GM12878 (cell line): ENCODE measurements at regions not wholly inside any gene's neighbourhood (a gene's known extent, or its start where the extent isn't known, plus 50 kb on each side); places are given as distances from the start of the nearest gene placed in this dataset.

Experiments
- ATAC-seq: fragments of 200-7000 bp; cut with Tn5 transposase; 3 replicates; pipeline ENCODE4 v1.9.1; 2020; ENCODE audit warnings: mild to moderate bottlenecking, moderate library complexity
- BruUV-seq: library from RNA; stranded (reverse); fragments of 400-500 nt; replicated peaks from 2 replicates; lab custom pipeline; 2021; lab: Mats Ljungman, UMichigan
- CTCF ChIA-PET: fragments of 300-600 bp; sonication (Branson Sonifier 250); formaldehyde crosslinking; extraction: SDS; loops from one replicate; lab custom pipeline; 2021; ENCODE audit warnings: inconsistent platforms; lab: Yijun Ruan, JAX
- POLR2A ChIA-PET: fragments of 350-600 bp; formaldehyde crosslinking; extraction: SDS; loops from one replicate; lab custom pipeline; 2021; ENCODE audit warnings: inconsistent platforms; lab: Charles Lee
- RAD21 ChIA-PET: fragments of 300-600 bp; sonication (Branson Sonifier 250); formaldehyde crosslinking; loops from one replicate; lab custom pipeline; 2023; ENCODE audit warnings: antibody characterized with exemption; ENCODE audit not compliant: unreplicated experiment; lab: Charles Lee
- SMC1A ChIA-PET: fragments of 300-600 bp; sonication (Branson Sonifier 250); formaldehyde crosslinking; loops from one replicate; lab custom pipeline; 2023; ENCODE audit not compliant: unreplicated experiment, uncharacterized antibody; lab: Charles Lee
- DNase-seq: peaks from one replicate; pipeline ENCODE4 v3.0.0-alpha.2; 2011; ENCODE audit warnings: low read depth, low spot score
- FAIRE-seq: peaks from 3 replicates; lab custom pipeline; 2011; peaks lifted over from hg19 to GRCh38; lab: Jason Lieb, UNC
- H2AFZ ChIP-seq: 2 replicates; pipeline ENCODE4 v1.6.0; 2011; ENCODE audit warnings: low read depth, low read length, control low read depth; ENCODE audit not compliant: control insufficient read depth
- H3K27ac ChIP-seq: 2 replicates; pipeline ENCODE4 v1.5.1; 2011; ENCODE audit warnings: control low read depth; ENCODE audit not compliant: control insufficient read depth, insufficient read depth
- H3K27me3 ChIP-seq, 2 experiments: replicated peaks in 1 of 2; 2 replicates each; pipeline versions ENCODE4 v1.6.0 to v1.6.1; 2011; ENCODE audit warnings: low read length in 1 of 2; ENCODE audit not compliant: control insufficient read depth in 2 of 2, insufficient read depth in 2 of 2
- H3K36me3 ChIP-seq, 2 experiments: 2 replicates each; pipeline ENCODE4 v1.5.1; 2011; ENCODE audit warnings: low read length in 1 of 2; ENCODE audit not compliant: control insufficient read depth in 2 of 2, insufficient read depth in 2 of 2
- H3K4me1 ChIP-seq: 2 replicates; pipeline ENCODE4 v1.6.1; 2011; ENCODE audit warnings: mild to moderate bottlenecking, low read length, moderate library complexity, mixed read lengths; ENCODE audit not compliant: control insufficient read depth, insufficient read depth
- H3K4me2 ChIP-seq: 2 replicates; pipeline ENCODE4 v1.6.0; 2011; ENCODE audit warnings: control low read depth; ENCODE audit not compliant: control insufficient read depth, insufficient read depth
- H3K4me3 ChIP-seq: fragments of 200-600 bp; sonication (generic); 2 replicates; pipeline ENCODE4 v1.5.1; 2016
- H3K79me2 ChIP-seq: 2 replicates; pipeline ENCODE4 v1.6.0; 2011; ENCODE audit warnings: low read length; ENCODE audit not compliant: control insufficient read depth, insufficient read depth
- H3K9ac ChIP-seq: 2 replicates; pipeline ENCODE4 v1.8.0; 2011; ENCODE audit warnings: low read length, control low read depth, mixed read lengths; ENCODE audit not compliant: control insufficient read depth, insufficient read depth
- H3K9me3 ChIP-seq: replicated peaks from 3 replicates; pipeline ENCODE4 v1.5.1; 2011; ENCODE audit warnings: mild to moderate bottlenecking, low read length; ENCODE audit not compliant: control insufficient read depth, insufficient read depth
- H4K20me1 ChIP-seq: 2 replicates; pipeline ENCODE4 v1.6.0; 2011; ENCODE audit not compliant: control insufficient read depth, insufficient read depth
- DPF2 ChIP-seq: fragments of 450-650 bp; IDR thresholded peaks from 2 replicates; pipeline ENCODE4 v1.6.1; 2017; ENCODE audit warnings: mild to moderate bottlenecking
- ETV6 ChIP-seq, 2 experiments: fragments of 450-650 bp in 1 of 2; IDR thresholded peaks in 1 of 2; conservative IDR thresholded peaks in 1 of 2; 2 replicates each; pipeline ENCODE4 v1.6.1; 2014; ENCODE audit warnings: antibody characterized with exemption in 1 of 2, borderline replicate concordance in 1 of 2, low read depth in 1 of 2, mild to moderate bottlenecking in 1 of 2, moderate library complexity in 1 of 2
- GATAD2B ChIP-seq: fragments of 450-650 bp; conservative IDR thresholded peaks from 2 replicates; pipeline ENCODE4 v1.6.1; 2017; ENCODE audit warnings: low read depth, mild to moderate bottlenecking, moderate library complexity
- JUND ChIP-seq: IDR thresholded peaks from 2 replicates; pipeline ENCODE4 v1.6.1; 2012; ENCODE audit warnings: low read depth, mild to moderate bottlenecking, low read length, improper control_type of control experiment, moderate library complexity
- WGBS: methylation state at CpG from one replicate; pipeline ENCODE4 v1.1.6; 2016; ENCODE audit warnings: low lambda C conversion rate; ENCODE audit not compliant: insufficient replicate concordance, insufficient coverage; ENCODE audit errors: missing lambda C conversion rate; 5-methylcytosine and 5-hydroxymethylcytosine counted together
- in situ Hi-C: fragments of 300-500 bp; cut with MboI; formaldehyde crosslinking; loops from 9 replicates; pipeline ENCODE4 v1.14.3; 2018; ENCODE audit warnings: mixed read lengths
- intact Hi-C: fragments of 100-400 bp; cut with micrococcal nuclease; formaldehyde crosslinking; loops from one replicate; pipeline ENCODE4 v1.14.2; 2022; ENCODE audit not compliant: unreplicated experiment
- TF ChIP-seq, protein P1 (sequence below): IDR thresholded peaks from 2 replicates; pipeline ENCODE4 v1.6.1; 2011; ENCODE audit warnings: borderline replicate concordance, low read depth, mild to moderate bottlenecking, moderate library complexity, mixed read lengths, low read length; ENCODE audit not compliant: insufficient read depth; ENCODE audit errors: extremely low read length

- POLR2A ChIA-PET, result no interaction called here
- Histone ChIP-seq H2AFZ (no peak overlapping the region), H3K4me1 (no peaks in the 10 kb centered on the region), H4K20me1 (no peaks in the 10 kb centered on the region), H3K9ac (no peak overlapping the region), H3K4me3 (no peak overlapping the region), H3K27ac (no peak overlapping the region), H3K4me2 (no peak overlapping the region), H3K79me2 (no peaks in the 10 kb centered on the region), H3K9me3 (no peaks in the 10 kb centered on the region), H3K27me3 (peaks cover 0 to 2% of the 10 kb centered on the region in 2 experiments; a peak in 2 of 4 replicates), H3K36me3 (no peaks in the 10 kb centered on the region)
- 0% methylated on average over 1 of the region's 1 CpG for WGBS
- CTCF ChIA-PET, result interaction anchor here (0.8 to 1.2 kb wide), 3 partner anchors 9 to 1015 kb away, joined by 3 to 4 read pairs (median 3); no protein-coding TSS in a partner anchor
- BruUV-seq, result no TSS peak
- ATAC-seq (no peak), FAIRE-seq (no peak), DNase-seq (no peak)
- TF ChIP-seq GATAD2B (no peak), ETV6 (conservative IDR thresholded peaks at IDR 0.05 in 1 of 2, IDR thresholded peaks at IDR 0.05 in 1 of 2; ENCODE audit: borderline replicate concordance in 1 of 2, low read depth in 1 of 2) (no peak), JUND (no peak), DPF2 (no peak)
- TF ChIP-seq, protein P1, sequence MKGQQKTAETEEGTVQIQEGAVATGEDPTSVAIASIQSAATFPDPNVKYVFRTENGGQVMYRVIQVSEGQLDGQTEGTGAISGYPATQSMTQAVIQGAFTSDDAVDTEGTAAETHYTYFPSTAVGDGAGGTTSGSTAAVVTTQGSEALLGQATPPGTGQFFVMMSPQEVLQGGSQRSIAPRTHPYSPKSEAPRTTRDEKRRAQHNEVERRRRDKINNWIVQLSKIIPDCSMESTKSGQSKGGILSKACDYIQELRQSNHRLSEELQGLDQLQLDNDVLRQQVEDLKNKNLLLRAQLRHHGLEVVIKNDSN, result no peak
- SMC1A ChIA-PET, result no interaction called here
- RAD21 ChIA-PET, result no interaction called here
- in situ Hi-C loops, result no loop called here
- intact Hi-C loops, result loop anchor here (10.0 kb wide), 1 partner anchor 292 kb away; no protein-coding TSS in a partner anchor
These were observed 400.2 kb upstream of the ATP11B start for GRCh38 chr3:182393151-182393550.
